ENCODE measurements at regions not wholly inside any gene's neighbourhood (a gene's known extent, or its start where the extent isn't known, plus 50 kb on each side); places are given as distances from the start of the nearest gene placed in this dataset.
"Not testable (repeated sequence)": the region's sequence is repeated elsewhere in the genome, so short reads cannot be mapped to it uniquely, and the experiment has no call there.

- not testable (repeated sequence) for H3K9ac ChIP-seq (ENCODE audit: low read depth in 1 of 2, low read length in 2 of 2); H3K36me3 ChIP-seq (ENCODE audit: control insufficient read depth in 1 of 2, insufficient read depth in 2 of 2, low read length in 2 of 2); H3K9me3 ChIP-seq (ENCODE audit: control insufficient read depth in 1 of 2, low read length in 2 of 2); H3K27me3 ChIP-seq (ENCODE audit: control insufficient read depth in 1 of 2, insufficient read depth in 2 of 2, low read length in 2 of 2); H3K4me3 ChIP-seq (ENCODE audit: low read depth in 1 of 2, low read length in 2 of 2); H3K4me1 ChIP-seq (ENCODE audit: control insufficient read depth in 1 of 2, insufficient read depth in 2 of 2, low read length in 2 of 2); H3K27ac ChIP-seq (ENCODE audit: low read depth, low read length)
These were observed 133.9 kb upstream of the CCZ1B start for GRCh38 chr7:6959942-6960341.

GRCh38 chr7:6962871-6963270 lies 136.8 kb upstream of the CCZ1B start:
- not testable (repeated sequence) for H3K27ac ChIP-seq (ENCODE audit: low read depth, low read length); H3K9me3 ChIP-seq (ENCODE audit: control insufficient read depth in 1 of 2, low read length in 2 of 2); H3K4me1 ChIP-seq (ENCODE audit: control insufficient read depth in 1 of 2, insufficient read depth in 2 of 2, low read length in 2 of 2); H3K4me3 ChIP-seq (ENCODE audit: low read depth in 1 of 2, low read length in 2 of 2); H3K9ac ChIP-seq (ENCODE audit: low read depth in 1 of 2, low read length in 2 of 2); H3K36me3 ChIP-seq (ENCODE audit: control insufficient read depth in 1 of 2, insufficient read depth in 2 of 2, low read length in 2 of 2); H3K27me3 ChIP-seq (ENCODE audit: control insufficient read depth in 1 of 2, insufficient read depth in 2 of 2, low read length in 2 of 2)

- H3K27me3 ChIP-seq (ENCODE audit: control insufficient read depth in 1 of 2, insufficient read depth in 2 of 2, low read length in 2 of 2); H3K4me3 ChIP-seq (ENCODE audit: low read depth in 1 of 2, low read length in 2 of 2); H3K9me3 ChIP-seq (ENCODE audit: control insufficient read depth in 1 of 2, low read length in 2 of 2); H3K4me1 ChIP-seq (ENCODE audit: control insufficient read depth in 1 of 2, insufficient read depth in 2 of 2, low read length in 2 of 2); H3K36me3 ChIP-seq (ENCODE audit: control insufficient read depth in 1 of 2, insufficient read depth in 2 of 2, low read length in 2 of 2); H3K9ac ChIP-seq (ENCODE audit: low read depth in 1 of 2, low read length in 2 of 2); H3K27ac ChIP-seq (ENCODE audit: low read depth, low read length): not testable (repeated sequence)
These were observed 139.0 kb upstream of the CCZ1B start for GRCh38 chr7:6965051-6965450.

- H3K27ac ChIP-seq (ENCODE audit: low read depth, low read length); H3K9me3 ChIP-seq (ENCODE audit: control insufficient read depth in 1 of 2, low read length in 2 of 2); H3K27me3 ChIP-seq (ENCODE audit: control insufficient read depth in 1 of 2, insufficient read depth in 2 of 2, low read length in 2 of 2); H3K36me3 ChIP-seq (ENCODE audit: control insufficient read depth in 1 of 2, insufficient read depth in 2 of 2, low read length in 2 of 2); H3K4me1 ChIP-seq (ENCODE audit: control insufficient read depth in 1 of 2, insufficient read depth in 2 of 2, low read length in 2 of 2); H3K9ac ChIP-seq (ENCODE audit: low read depth in 1 of 2, low read length in 2 of 2); H3K4me3 ChIP-seq (ENCODE audit: low read depth in 1 of 2, low read length in 2 of 2): not testable (repeated sequence)
These were observed 144.1 kb upstream of the CCZ1B start for GRCh38 chr7:6970180-6970579.

- H3K9ac ChIP-seq (ENCODE audit: low read depth in 1 of 2, low read length in 2 of 2); H3K4me3 ChIP-seq (ENCODE audit: low read depth in 1 of 2, low read length in 2 of 2); H3K36me3 ChIP-seq (ENCODE audit: control insufficient read depth in 1 of 2, insufficient read depth in 2 of 2, low read length in 2 of 2); H3K9me3 ChIP-seq (ENCODE audit: control insufficient read depth in 1 of 2, low read length in 2 of 2); H3K27ac ChIP-seq (ENCODE audit: low read depth, low read length); H3K4me1 ChIP-seq (ENCODE audit: control insufficient read depth in 1 of 2, insufficient read depth in 2 of 2, low read length in 2 of 2); H3K27me3 ChIP-seq (ENCODE audit: control insufficient read depth in 1 of 2, insufficient read depth in 2 of 2, low read length in 2 of 2): not testable (repeated sequence)
These were observed 148.8 kb upstream of the CCZ1B start for GRCh38 chr7:6974876-6975275.

GRCh38 chr7:6975346-6975745 lies 149.3 kb upstream of the CCZ1B start:
- not testable (repeated sequence) for H3K4me1 ChIP-seq (ENCODE audit: control insufficient read depth in 1 of 2, insufficient read depth in 2 of 2, low read length in 2 of 2); H3K36me3 ChIP-seq (ENCODE audit: control insufficient read depth in 1 of 2, insufficient read depth in 2 of 2, low read length in 2 of 2); H3K4me3 ChIP-seq (ENCODE audit: low read depth in 1 of 2, low read length in 2 of 2); H3K27ac ChIP-seq (ENCODE audit: low read depth, low read length); H3K27me3 ChIP-seq (ENCODE audit: control insufficient read depth in 1 of 2, insufficient read depth in 2 of 2, low read length in 2 of 2); H3K9me3 ChIP-seq (ENCODE audit: control insufficient read depth in 1 of 2, low read length in 2 of 2); H3K9ac ChIP-seq (ENCODE audit: low read depth in 1 of 2, low read length in 2 of 2)

GRCh38 chr7:6977368-6977767 lies 151.3 kb upstream of the CCZ1B start:
- H3K4me1 ChIP-seq (ENCODE audit: control insufficient read depth in 1 of 2, insufficient read depth in 2 of 2, low read length in 2 of 2); H3K9me3 ChIP-seq (ENCODE audit: control insufficient read depth in 1 of 2, low read length in 2 of 2); H3K27me3 ChIP-seq (ENCODE audit: control insufficient read depth in 1 of 2, insufficient read depth in 2 of 2, low read length in 2 of 2); H3K9ac ChIP-seq (ENCODE audit: low read depth in 1 of 2, low read length in 2 of 2); H3K27ac ChIP-seq (ENCODE audit: low read depth, low read length); H3K36me3 ChIP-seq (ENCODE audit: control insufficient read depth in 1 of 2, insufficient read depth in 2 of 2, low read length in 2 of 2); H3K4me3 ChIP-seq (ENCODE audit: low read depth in 1 of 2, low read length in 2 of 2): not testable (repeated sequence)

- H3K9me3 ChIP-seq (ENCODE audit: control insufficient read depth in 1 of 2, low read length in 2 of 2); H3K9ac ChIP-seq (ENCODE audit: low read depth in 1 of 2, low read length in 2 of 2); H3K27ac ChIP-seq (ENCODE audit: low read depth, low read length); H3K4me1 ChIP-seq (ENCODE audit: control insufficient read depth in 1 of 2, insufficient read depth in 2 of 2, low read length in 2 of 2); H3K36me3 ChIP-seq (ENCODE audit: control insufficient read depth in 1 of 2, insufficient read depth in 2 of 2, low read length in 2 of 2); H3K27me3 ChIP-seq (ENCODE audit: control insufficient read depth in 1 of 2, insufficient read depth in 2 of 2, low read length in 2 of 2); H3K4me3 ChIP-seq (ENCODE audit: low read depth in 1 of 2, low read length in 2 of 2): not testable (repeated sequence)
These were observed 152.3 kb upstream of the CCZ1B start for GRCh38 chr7:6978326-6978725.

GRCh38 chr7:6979456-6979855 lies 153.4 kb upstream of the CCZ1B start:
- H3K36me3 ChIP-seq (ENCODE audit: control insufficient read depth in 1 of 2, insufficient read depth in 2 of 2, low read length in 2 of 2); H3K9ac ChIP-seq (ENCODE audit: low read depth in 1 of 2, low read length in 2 of 2); H3K27me3 ChIP-seq (ENCODE audit: control insufficient read depth in 1 of 2, insufficient read depth in 2 of 2, low read length in 2 of 2); H3K4me3 ChIP-seq (ENCODE audit: low read depth in 1 of 2, low read length in 2 of 2); H3K27ac ChIP-seq (ENCODE audit: low read depth, low read length); H3K4me1 ChIP-seq (ENCODE audit: control insufficient read depth in 1 of 2, insufficient read depth in 2 of 2, low read length in 2 of 2); H3K9me3 ChIP-seq (ENCODE audit: control insufficient read depth in 1 of 2, low read length in 2 of 2): not testable (repeated sequence)

- H3K4me3 ChIP-seq (ENCODE audit: low read depth in 1 of 2, low read length in 2 of 2); H3K9me3 ChIP-seq (ENCODE audit: control insufficient read depth in 1 of 2, low read length in 2 of 2); H3K4me1 ChIP-seq (ENCODE audit: control insufficient read depth in 1 of 2, insufficient read depth in 2 of 2, low read length in 2 of 2); H3K27me3 ChIP-seq (ENCODE audit: control insufficient read depth in 1 of 2, insufficient read depth in 2 of 2, low read length in 2 of 2); H3K9ac ChIP-seq (ENCODE audit: low read depth in 1 of 2, low read length in 2 of 2); H3K27ac ChIP-seq (ENCODE audit: low read depth, low read length); H3K36me3 ChIP-seq (ENCODE audit: control insufficient read depth in 1 of 2, insufficient read depth in 2 of 2, low read length in 2 of 2): not testable (repeated sequence)
These were observed 156.3 kb upstream of the CCZ1B start for GRCh38 chr7:6982375-6982774.

GRCh38 chr7:6986892-6987291 lies 160.8 kb upstream of the CCZ1B start:
- not testable (repeated sequence) for H3K9ac ChIP-seq (ENCODE audit: low read depth in 1 of 2, low read length in 2 of 2); H3K27me3 ChIP-seq (ENCODE audit: control insufficient read depth in 1 of 2, insufficient read depth in 2 of 2, low read length in 2 of 2); H3K36me3 ChIP-seq (ENCODE audit: control insufficient read depth in 1 of 2, insufficient read depth in 2 of 2, low read length in 2 of 2); H3K9me3 ChIP-seq (ENCODE audit: control insufficient read depth in 1 of 2, low read length in 2 of 2); H3K4me3 ChIP-seq (ENCODE audit: low read depth in 1 of 2, low read length in 2 of 2); H3K27ac ChIP-seq (ENCODE audit: low read depth, low read length); H3K4me1 ChIP-seq (ENCODE audit: control insufficient read depth in 1 of 2, insufficient read depth in 2 of 2, low read length in 2 of 2)
